HAP-1 (cell line): ENCODE measurements at regions not wholly inside any gene's neighbourhood (a gene's known extent, or its start where the extent isn't known, plus 50 kb on each side); places are given as distances from the start of the nearest gene placed in this dataset.

Experiments used
- DNase-seq, 2 experiments: peaks; one replicate each; pipeline ENCODE4 v3.0.0-alpha.2; 2016 to 2020; ENCODE audit warnings: low spot score in 2 of 2
- H3K27me3 ChIP-seq: fragments of 250-450 bp; sonication (Bioruptor Pico); 2 replicates; pipeline ENCODE4 v1.5.1; 2020; ENCODE audit warnings: low read depth, mild to moderate bottlenecking, moderate library complexity
- H3K36me3 ChIP-seq: fragments of 250-450 bp; sonication (Bioruptor Pico); replicated peaks from 2 replicates; pipeline ENCODE4 v1.5.1; 2020; ENCODE audit warnings: mild to moderate bottlenecking
- H3K4me1 ChIP-seq: fragments of 250-450 bp; sonication (Bioruptor Pico); 2 replicates; pipeline ENCODE4 v1.5.1; 2020; ENCODE audit warnings: mild to moderate bottlenecking
- H3K4me3 ChIP-seq: fragments of 250-450 bp; sonication (Bioruptor Pico); 2 replicates; pipeline ENCODE4 v1.5.1; 2020; ENCODE audit warnings: mild to moderate bottlenecking, moderate library complexity
- H3K9me3 ChIP-seq: fragments of 250-450 bp; sonication (Bioruptor Pico); 2 replicates; pipeline ENCODE4 v1.5.1; 2020; ENCODE audit warnings: mild to moderate bottlenecking, moderate library complexity
- in situ Hi-C: fragments of 300-500 bp; cut with MboI; formaldehyde crosslinking; loops from 3 replicates; pipeline ENCODE4 v1.14.3; 2020; ENCODE audit warnings: low sequenced_read_pairs, inconsistent platforms, mixed read lengths

GRCh38 chr19:46546194-46546896 lies 50.7 kb upstream of the PNMA8B start:
- peak; percentile 59 to 72 for DNase-seq
- H3K9me3 ChIP-seq: peaks cover 8% of the 10 kb centered on the region; the same call in 1 of the 2 replicates
- no peaks in the 10 kb centered on the region for H3K36me3 ChIP-seq
- H3K4me1 ChIP-seq: peaks cover 2% of the 10 kb centered on the region; the same call in 1 of the 2 replicates
- peak overlapping the region; percentile 17 for H3K4me3 ChIP-seq
- in situ Hi-C loops: no loop called here
- no peaks in the 10 kb centered on the region for H3K27me3 ChIP-seq

DNA sequence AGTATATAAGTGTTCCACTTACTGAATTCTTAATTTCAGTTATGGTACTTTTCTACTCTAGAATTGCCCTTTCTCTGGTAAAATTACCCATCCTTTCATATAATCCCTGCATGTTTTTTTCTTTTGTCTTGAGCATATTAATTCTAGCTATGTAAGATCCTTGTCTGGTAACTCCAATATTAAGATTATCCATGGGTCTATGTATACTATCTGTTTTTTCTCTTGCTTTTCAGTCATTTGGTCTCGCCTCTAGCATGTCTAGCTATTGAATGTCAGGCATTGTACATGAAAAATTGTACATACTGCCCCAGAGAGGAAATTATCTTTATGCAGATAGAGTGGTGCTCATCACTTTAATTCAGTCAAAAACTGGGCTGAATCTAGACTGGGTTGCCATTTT lies 50.4 kb upstream of the CALM3 start:
- H3K36me3 ChIP-seq: no peaks in the 10 kb centered on the region
- H3K27me3 ChIP-seq: no peaks in the 10 kb centered on the region
- in situ Hi-C loops: no loop called here
- no peak overlapping the region for H3K4me3 ChIP-seq
- peaks cover 8% of the 10 kb centered on the region; the same call in 1 of the 2 replicates for H3K9me3 ChIP-seq
- peaks cover 2% of the 10 kb centered on the region; the same call in 1 of the 2 replicates for H3K4me1 ChIP-seq
- DNase-seq: no peak

DNA sequence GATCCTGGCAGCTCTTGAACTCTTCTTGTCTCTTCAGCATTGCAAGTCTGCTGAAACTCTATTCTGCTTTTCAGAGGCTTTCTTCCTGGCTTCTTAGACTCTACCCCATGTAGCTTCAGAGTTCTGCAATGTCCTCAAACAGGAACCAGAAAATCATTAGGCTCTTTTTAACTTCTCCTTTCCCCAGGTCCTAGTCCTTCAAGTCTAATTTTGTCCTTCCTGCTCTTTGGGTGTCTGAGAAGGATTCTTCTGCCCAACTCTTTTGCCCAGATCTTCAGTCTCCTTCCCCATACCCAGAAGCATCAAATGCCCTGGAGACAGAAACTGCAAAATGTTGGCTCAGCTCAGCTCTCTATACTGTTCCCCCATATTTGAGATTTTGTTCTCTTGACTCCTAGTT lies 50.0 kb upstream of the CALM3 start:
- no peaks in the 10 kb centered on the region; the same call in 1 of the 2 replicates for H3K4me1 ChIP-seq
- H3K4me3 ChIP-seq: no peak overlapping the region
- H3K36me3 ChIP-seq: no peaks in the 10 kb centered on the region
- H3K9me3 ChIP-seq: peaks cover 8% of the 10 kb centered on the region; the same call in 1 of the 2 replicates
- no peaks in the 10 kb centered on the region for H3K27me3 ChIP-seq
- in situ Hi-C loops: no loop called here
- no peak for DNase-seq
